Midbrain (tissue), 1 donor: ENCODE measurements at regions not wholly inside any gene's neighbourhood (a gene's known extent, or its start where the extent isn't known, plus 50 kb on each side); places are given as distances from the start of the nearest gene placed in this dataset.
A peak's percentile ranks its signal among the peaks of the same experiment; 100 is the strongest.

Experiments
- DNase-seq: peaks from one replicate; lab custom pipeline; 2025; lab: John Stamatoyannopoulos, UW

- no peak for DNase-seq
Measured at GRCh38 chr6:47932575-47932974, 150.7 kb downstream of the OPN5 start.

- no peak for DNase-seq
Measured at GRCh38 chr6:47924001-47924400, 142.2 kb downstream of the OPN5 start.

- peak; percentile 84 for DNase-seq
Measured at GRCh38 chr6:47922391-47922790, 140.6 kb downstream of the OPN5 start.

GRCh38 chr6:47919875-47920274 is 138.0 kb downstream of the OPN5 start:
- no peak for DNase-seq

GRCh38 chr6:47917811-47918210 is 136.0 kb downstream of the OPN5 start:
- DNase-seq, result no peak

GRCh38 chr6:47917202-47917601 is 135.4 kb downstream of the OPN5 start:
- no peak for DNase-seq

- no peak for DNase-seq
Measured at GRCh38 chr6:47915017-47915416, 133.2 kb downstream of the OPN5 start.

- no peak for DNase-seq
Measured at GRCh38 chr6:47908271-47908670, 126.4 kb downstream of the OPN5 start.

GRCh38 chr6:47905717-47906116 is 123.9 kb downstream of the OPN5 start:
- no peak for DNase-seq

- no peak for DNase-seq
Measured at GRCh38 chr6:47897247-47897646, 115.4 kb downstream of the OPN5 start.

- DNase-seq, result no peak
Measured at GRCh38 chr6:47890326-47890875, 108.6 kb downstream of the OPN5 start.

- DNase-seq, result no peak
Measured at GRCh38 chr6:47879015-47879414, 97.2 kb downstream of the OPN5 start.
